ENCODE measurements at regions not wholly inside any gene's neighbourhood (a gene's known extent, or its start where the extent isn't known, plus 50 kb on each side); places are given as distances from the start of the nearest gene placed in this dataset.
"Not testable (repeated sequence)": the region's sequence is repeated elsewhere in the genome, so short reads cannot be mapped to it uniquely, and the experiment has no call there.

DNA sequence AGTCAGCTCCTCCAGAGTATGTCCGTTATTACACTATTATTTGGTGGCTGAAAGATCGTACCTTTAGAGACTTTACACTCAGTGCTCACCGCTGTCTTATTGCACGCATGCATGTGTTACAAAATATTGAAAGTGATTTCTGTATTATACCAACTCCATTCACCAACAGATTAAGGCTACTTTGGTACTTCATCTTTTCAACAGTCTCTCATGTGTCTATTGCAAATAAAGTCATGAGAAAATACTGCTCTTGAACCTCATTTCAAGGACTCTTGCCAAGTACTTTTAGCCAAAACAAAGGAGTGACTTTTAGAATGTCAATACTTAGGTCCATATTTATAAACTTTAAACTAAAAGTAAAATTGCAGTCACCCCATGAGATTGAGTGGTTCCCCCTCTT, 503.6 kb downstream of the TMEM121 start:
- DNase-seq: no peak

DNA sequence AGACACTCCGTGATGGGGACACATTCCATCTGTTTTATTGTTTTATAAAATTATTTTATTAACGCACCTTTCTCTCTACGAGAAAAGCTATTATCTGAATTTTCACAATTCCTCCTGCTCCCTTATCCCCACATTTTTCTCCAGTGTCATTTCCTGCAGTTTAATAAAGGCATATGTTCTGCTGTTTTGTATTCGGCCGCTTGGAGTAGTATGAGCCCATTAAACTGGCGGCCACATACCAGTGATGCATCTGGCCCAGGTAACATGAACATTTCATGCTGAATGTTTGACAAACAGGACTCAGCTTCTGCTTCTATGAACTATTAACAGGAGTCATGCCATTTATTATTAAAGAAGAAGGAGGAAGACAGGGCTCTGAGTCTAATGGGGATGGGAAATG, 511.0 kb downstream of the TMEM121 start:
- no peak for DNase-seq

DNA sequence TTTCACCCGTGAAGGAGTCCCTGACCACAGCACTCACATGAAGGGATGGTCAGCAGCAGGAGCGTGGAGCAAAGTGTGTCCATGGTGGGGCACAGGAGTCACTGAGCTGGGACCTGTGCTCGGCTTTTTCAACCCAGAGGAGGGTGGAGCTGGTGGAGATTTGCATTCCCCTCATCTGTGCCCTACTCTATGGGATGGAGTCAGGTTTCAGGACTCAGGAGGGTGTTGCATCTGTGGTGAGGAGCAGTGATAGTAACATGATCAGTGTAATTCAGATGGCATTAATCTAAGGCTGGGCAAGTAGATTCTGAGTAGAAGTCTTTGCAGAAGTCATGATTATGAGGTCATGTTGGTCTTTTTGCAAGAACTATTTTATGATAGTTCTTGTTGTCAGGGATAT, 511.9 kb downstream of the TMEM121 start:
- DNase-seq: no peak

DNA sequence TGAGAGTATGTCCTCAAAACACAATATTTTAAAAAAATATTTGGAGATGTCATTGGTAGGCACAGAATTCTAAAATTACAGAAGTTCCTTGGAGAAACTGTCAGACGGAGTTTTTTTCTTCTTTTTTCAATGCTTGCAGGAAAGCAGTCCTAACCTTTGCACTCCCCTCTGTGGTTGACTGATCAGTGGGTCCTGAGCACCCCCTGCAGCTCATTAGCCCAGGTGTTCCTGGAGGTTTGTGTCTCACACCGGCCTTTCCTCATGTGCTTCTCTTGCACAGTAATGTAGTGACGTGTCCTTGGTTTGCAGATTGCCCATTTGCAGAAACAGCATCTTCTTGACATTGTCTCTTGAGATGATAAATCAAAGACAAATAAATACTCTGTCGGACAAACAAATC, 513.0 kb downstream of the TMEM121 start:
- DNase-seq: peak; percentile 74 to 82

DNA sequence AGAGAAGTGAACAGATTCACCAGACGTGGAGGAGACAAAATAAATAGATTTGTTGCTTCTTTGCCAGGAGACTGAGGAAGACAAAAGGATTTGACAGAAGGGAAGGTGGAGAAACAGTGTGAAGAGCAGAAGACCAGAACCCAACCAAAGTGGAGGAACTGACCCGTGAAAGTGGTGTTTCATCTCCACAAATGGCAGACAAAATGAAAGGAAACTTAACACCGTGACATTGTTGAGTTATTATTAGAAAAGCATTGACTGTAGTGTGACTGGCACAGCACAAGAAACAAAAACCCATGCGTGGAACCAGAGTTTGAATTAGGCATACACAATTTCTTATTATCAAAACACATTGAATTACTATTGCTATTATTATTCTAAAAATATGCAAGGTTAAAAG, 518.1 kb downstream of the TMEM121 start:
- no peak for DNase-seq

DNA sequence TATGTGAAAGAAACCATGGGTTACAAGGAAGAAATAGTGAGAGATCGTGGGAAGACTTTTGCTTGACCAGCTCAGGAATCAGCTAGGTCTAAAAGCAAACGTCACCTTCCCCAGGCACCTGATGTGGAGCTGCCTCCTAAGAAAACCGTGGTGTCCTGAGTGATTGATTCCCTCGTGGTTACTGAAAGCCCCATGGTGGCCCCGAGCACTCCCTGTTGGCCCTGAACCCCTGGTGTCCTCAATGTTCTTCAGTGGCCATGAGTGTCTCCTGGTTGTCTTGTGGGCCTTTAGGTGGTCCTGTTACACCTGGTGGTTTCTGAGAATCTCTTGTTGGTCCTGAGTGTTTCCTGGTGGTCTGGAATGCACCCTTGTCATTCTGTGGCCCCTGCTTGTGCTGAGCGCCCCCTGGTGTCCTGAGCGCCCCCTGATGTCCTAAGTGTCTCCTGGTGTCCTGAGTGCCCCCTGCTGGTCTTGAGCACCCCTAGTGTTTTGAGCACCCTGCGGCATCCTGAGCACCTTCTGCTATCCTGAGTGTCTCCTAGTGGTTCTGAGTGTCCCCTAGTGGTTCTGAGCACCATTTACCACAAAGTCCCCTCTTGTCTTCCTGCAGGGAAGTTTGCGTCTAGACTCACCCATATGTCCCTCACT, 518.7 kb downstream of the TMEM121 start:
- peak; percentile 90 to 92 for DNase-seq

DNA sequence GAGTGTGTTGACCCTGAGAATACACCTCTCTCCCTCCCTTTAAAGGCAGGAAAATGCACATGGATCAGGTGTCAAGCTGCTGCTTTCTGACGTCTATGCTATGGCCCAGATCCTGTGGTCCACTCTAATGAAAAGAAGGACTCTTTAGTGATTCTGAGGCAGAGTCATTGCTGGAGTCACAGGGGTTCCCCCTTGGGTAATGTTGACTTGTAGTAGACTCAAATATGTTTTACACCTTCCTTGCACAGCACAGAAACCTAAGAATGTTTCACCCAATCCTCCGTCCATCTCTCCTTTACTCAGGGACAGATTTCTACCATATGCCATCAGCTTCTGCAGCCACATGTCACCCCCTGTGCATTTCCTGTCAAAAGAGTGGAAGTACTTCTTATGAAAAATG, 525.4 kb downstream of the TMEM121 start:
- no peak for DNase-seq

DNA sequence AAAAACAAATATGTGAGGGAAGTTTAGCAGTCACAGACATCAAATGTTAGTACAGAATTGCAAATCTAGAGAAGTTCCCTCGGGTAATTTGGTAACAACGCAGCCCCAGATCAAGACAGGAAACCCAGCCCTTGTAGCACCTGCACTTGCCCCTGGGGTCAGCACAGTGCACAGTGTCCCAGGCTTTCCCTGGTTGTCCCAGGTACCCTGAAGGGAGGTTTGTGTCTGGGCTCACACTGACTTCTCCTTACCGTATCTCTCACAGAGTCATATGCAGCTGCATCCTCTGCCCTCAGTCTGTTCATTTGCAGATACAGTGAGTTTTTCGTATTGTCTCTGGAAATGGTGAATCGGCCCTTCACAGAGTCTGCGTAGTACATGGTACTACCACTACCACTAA, 528.9 kb downstream of the TMEM121 start:
- no peak for DNase-seq

DNA sequence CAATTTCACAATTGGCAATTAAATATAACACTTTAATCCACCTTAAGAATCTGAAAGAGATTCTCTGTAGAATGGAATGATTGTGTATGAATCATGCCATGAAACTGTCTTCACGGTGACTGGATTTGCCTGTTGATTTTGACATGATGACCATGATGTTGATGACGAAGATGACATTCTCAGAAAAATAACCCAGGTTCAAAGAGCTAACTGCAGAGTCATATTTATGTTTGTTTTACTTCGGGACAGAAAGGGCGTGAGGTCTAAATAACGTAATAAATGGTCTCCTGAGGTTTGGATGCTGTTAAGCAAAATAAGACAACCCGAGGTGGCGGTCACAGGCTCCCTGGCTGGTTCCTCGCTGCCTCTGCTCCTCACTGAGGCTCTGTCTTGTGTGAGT, 532.0 kb downstream of the TMEM121 start:
- DNase-seq: no peak

DNA sequence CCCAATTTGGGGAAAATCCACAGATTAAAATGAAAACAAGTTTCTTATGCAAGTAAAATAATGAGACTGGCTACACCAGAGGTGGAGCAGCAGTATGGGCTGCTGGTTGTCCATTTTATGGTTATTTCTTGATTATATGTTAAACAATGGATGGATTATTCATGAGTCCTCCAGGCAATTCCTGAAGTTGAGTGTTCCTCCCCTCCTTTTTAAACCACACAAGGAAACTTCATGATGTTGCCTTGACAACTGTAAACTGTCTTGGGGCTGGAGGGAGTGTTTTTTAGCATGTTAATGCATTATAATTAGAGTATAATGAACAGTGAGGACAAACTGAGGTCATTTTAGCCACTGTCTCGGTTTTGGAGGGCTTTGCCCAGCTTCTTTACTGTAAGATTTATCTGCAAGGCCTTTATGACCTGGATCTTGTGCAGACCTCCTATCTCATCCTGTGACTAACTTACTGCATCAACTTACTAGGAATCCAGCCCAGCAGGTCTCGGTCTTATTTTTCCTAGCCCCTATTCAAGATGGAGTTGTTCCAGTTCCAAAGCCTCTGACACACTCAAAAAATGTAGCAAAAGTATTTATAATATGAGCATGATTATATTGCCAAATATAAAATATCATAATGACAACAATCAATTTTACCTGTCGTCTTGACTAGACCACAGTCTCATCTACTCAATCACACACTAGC, 534.0 kb downstream of the TMEM121 start:
- no peak for DNase-seq

DNA sequence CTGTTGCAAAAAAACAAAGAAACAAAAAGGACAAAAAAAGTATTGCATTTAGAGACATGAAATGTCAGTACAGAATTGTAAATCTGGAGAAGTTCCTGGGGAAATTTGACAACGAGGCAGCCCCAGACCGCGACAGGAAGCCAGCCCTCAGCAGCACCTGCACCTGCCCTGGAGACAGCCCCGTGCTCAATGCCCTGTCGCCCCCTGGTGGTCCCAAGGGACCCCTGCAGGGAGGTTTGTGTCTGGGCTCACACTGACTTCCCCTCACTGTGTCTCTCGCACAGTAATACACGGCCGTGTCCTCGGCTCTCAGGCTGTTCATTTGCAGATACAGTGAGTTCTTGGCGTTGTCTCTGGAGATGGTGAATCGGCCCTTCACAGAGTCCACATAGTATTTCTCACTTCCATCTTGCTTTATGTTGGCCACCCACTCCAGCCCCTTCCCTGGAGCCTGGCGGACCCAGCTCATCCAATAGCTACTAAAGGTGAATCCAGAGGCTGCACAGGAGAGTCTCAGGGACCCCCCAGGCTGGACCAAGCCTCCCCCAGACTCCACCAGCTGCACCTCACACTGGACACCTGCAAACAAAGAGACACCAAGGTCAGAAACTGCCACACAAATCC, 535.6 kb downstream of the TMEM121 start:
- DNase-seq: peak; percentile 66 to 82

DNA sequence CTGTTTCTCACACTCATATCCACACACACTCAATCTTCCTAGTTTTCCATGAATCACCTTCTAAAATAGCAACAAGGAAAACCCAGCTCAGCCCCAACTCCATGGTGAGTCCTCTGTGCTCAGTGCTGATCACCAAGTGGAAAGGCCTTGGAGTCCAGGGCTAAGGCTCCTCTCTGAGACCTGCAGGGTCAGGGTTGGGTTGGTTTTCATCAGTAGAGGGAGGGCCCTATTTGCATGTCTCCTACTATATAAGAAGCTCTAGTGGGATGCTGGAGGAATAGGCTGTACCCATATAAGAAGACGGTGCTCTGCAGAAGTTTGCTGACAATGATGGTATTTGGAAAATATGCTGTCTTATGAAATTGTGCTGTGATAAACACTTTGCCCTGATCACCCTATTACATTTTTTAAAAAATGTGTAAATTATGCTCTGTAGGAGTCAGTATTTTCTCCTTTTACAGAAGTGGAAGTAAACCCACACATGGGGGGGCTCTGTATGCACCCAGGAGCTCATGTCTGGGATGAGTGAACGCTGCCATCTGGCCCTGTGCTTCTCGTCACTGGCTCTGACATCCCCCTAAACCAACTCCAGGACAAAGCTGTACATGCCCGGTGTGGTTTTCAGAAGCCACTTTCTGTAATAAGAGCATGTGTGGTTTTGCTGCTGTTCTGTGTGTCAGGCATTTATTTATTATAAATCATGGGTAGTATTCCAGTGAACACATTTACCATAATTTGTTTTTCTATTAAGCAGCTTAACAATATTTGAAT, 536.3 kb downstream of the TMEM121 start:
- DNase-seq: no peak

DNA sequence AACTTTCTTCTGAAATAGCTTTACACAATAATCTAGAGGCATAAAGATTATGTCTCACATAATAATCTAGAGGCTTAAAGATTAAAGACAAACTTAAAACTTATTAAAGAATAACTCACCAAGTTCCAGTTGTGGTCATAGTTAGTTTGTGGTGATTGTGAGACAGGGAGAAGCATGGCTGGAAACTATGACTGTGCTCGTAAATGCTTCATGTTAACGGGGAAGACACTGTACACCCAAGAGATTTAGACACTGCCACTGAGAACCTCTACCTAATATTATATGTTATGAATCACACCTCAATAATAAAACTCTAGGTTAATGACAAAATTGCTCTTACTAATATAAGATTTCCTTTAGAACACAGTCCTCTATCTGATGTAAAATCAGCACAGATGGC, 541.6 kb downstream of the TMEM121 start:
- DNase-seq: no peak

DNA sequence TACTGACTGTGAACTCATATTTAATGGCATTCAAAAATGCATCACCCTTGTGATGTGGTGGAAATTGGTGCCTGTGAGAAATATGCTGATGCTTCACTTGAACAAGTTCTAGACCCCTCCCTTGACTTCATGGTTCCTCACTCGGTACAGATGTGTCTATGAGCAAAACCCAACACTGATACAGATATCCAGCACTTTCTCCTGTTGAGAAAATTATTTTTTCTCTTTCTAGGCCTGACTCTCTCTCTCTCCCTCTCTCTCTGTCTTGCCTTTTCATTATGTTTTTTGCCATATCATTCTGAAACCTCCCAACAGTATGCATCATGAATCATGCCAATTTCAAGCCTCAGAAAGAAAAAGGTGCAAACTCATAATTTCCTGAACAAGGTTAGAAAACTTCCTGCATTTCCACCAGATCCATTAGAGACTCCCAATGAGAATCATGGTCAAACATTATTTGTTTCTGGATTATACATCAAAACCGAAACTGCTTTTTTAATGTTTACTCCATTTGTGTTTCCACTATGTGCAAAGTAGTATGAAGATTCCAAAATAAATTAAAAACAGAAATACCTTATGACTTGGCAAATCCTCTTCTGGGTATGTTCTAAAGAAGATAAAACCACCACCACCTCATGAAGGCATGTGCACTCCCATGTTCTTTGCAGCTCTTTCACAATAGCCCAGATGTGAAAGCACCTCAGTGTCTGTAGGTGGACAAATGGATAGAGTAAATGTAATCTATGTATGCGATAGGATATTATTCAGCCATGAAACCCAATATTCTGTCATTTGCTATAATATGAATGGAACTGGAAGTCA, 543.6 kb downstream of the TMEM121 start:
- DNase-seq: no peak

DNA sequence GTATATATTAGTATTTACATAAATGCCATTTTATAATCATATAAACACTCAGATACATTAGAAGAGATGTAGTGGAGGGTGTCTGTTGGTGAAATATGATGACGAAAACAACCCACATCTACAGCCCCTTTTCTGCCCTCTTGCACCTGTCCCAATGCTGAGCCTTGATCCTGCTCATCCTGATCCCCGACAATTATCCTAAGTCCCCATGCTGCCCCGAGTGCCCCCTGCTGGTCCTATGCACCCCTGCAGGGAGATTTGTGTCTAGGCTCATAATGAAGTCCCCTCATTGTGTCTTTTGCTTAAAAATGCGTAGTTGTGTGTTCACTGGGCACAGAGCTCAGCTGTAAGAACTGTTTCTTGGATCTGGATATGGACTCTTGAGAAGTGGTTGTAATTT, 554.5 kb downstream of the TMEM121 start:
- no peak for DNase-seq

DNA sequence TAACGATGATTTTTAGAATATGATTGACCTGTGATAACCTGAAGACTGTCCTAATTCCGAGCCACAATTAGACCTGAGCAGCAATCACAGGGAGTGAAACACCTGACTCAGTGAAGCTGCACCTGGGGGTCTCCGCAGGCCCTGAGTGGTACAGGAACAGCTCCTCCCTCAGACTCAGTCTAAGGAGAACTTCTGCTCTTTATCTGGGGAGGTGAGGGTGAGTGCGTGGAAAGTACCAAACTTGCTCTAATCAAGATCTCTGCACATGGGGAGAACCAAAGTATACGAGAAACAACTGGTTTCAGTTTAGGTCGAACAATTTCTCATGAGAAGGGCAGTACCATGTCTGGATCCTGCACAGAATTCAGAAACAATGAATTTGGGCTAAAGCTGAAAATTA, 555.3 kb downstream of the TMEM121 start:
- not testable (repeated sequence) for DNase-seq

DNA sequence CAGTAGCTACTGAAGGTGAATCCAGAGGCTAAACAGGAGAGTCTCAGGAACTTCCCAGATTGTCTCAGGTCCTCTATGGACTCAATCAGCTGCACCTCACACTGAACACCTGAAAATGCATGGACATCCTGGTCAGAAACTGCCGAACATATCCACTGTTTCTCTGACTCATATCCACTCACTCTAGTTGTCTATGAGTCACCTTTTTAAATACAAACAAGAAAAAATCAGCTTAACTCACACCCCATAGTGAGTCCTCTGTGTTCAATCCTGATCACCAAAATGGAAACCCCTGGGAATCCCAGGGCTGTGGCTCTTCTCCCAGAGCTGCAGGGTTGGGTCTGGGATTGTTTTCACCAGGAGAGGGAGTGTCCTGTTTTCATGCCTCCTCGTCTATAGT, 556.7 kb downstream of the TMEM121 start:
- no peak for DNase-seq

DNA sequence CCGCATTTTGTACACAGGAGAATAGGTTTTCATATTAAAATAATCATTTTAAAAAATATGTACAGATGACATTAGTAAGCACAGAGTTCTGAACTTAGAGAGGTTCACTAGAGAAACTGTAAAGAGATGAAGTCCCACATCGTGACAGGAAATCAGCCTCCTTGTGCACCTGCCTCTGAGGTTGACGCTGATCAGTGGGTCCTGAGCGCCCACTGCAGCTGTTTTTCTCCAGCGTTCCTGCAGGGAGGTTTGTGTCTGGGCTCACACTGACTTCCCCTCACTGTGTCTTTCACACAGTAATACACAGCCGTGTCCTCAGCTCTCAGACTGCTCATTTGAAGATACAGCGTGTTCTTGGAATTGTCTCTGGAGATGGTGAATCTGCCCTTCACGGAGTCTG, 561.5 kb downstream of the TMEM121 start:
- DNase-seq: no peak

DNA sequence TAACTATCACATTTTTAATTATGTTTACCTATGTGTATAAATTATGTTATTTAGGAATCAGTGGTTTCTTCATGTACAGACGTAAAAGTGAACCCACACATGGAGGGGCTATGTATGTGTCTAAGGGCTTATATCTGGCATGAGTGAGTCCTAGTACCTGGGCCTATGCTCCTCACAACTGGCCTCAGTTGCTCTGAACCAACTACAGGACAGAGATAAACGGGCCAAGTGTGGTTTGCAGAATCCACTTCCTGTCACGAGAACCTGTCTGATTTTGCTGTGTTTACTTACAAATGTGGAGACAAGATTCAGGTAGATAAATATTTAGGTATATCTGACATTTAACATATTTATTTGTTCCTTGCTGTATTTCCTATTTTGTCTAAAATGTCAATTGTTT, 562.5 kb downstream of the TMEM121 start:
- DNase-seq: not testable (repeated sequence)

DNA sequence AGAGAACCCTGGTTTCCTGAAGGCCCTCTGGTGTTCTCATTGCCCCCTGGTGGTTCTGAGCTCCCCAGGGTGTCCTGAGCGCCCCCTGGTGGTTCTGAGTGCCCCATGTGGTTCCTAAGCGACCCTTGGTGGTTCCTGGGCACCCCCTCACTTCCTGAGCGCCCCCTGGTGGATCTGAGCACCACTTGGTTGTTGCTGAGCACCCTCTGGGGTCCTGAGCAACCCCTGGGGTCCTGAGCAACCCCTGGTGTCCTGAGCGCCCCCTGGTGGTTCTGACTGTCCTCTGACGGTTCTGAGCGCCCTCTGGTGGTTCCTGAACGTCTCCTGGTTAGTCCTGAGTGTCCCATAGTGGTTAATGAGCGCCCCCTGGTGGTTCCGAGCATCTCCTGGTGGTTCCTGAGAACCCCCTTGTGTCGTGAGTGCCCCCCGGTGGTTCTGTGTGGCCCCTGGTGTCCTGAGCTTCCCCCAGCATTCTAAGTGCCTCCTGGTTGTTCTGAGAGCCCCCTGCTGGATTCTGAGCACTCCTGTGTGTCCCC, 568.3 kb downstream of the TMEM121 start:
- peak; percentile 84 to 87 for DNase-seq

DNA sequence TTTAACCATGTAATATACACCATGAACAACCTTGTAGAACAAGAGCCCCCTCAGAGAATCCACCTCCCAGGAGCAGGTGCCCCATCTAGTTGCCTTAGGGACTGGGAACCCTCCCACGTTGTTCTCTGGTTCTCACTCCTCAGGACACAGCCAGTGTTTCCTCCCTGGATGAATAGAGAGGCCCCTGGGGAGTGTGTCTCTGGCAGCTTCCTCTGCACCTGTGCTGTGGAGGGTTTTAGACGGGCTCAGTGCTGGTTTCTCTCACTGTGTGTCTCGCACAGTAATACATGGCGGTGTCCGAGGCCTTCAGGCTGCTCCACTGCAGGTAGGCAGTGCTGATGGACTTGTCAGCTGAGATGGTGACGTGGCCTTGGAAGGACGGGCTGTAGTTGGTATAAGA, 581.3 kb downstream of the TMEM121 start:
- no peak for DNase-seq

DNA sequence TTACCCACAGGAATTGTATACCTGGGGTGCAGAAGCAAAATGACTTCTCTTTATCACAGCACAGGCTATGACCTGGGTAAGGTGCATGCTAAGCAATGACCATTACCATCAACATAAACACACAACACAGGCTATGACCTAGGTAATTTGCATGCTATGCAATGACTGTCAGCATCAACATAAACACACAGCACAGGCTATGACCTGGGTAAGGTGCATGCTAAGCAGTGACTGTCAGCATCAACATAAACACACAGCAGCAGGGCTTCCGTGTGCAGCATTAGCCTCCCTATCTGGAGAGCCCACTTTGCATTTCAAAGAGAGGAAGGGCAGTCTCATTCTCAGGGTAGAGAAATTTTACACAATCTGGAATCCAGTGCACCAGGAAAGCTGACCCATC, 583.0 kb downstream of the TMEM121 start:
- no peak for DNase-seq

DNA sequence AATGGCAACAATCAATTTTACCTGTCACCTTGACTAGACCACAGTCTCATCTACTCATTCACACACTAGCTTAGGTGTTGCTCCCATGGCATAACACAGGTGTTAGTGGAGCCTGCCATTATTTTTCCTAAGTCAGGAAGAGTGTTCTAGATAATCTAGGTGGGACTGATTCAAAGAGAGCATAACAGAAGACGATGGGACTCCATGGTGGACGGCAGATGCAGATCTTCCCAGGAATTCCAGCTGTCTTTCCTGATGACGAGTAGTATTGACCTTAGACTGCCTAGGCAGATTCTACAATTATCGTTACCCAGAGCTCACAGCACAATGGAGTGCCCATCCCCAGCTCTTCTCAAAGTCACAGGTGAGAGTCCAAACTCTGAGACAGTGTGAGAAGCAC, 589.0 kb downstream of the TMEM121 start:
- no peak for DNase-seq

All from stimulated activated CD4-positive, alpha-beta T cell treated with anti-CD3 and anti-CD28 coated beads, Interleukin-2, amount 100 ng/mL, for 24 hours (primary cell).